Adrenal gland (tissue), 9 donors: ENCODE measurements at regions not wholly inside any gene's neighbourhood (a gene's known extent, or its start where the extent isn't known, plus 50 kb on each side); places are given as distances from the start of the nearest gene placed in this dataset.

ENCODE experiments used
- DNase-seq, 7 donors: peaks; one replicate each; pipeline ENCODE4 v3.0.0-alpha.2; 2019 to 2020
- H3K27ac ChIP-seq, 5 donors: fragments of 200-600 bp; sonication (generic) in 4 of 5; 1 replicate in 3 of 5; 2 replicates in 2 of 5; pipeline versions ENCODE4 v1.5.1 to v1.8.0; 2016 to 2020; ENCODE audit warnings: mild to moderate bottlenecking in 1 of 5
- H3K27me3 ChIP-seq: fragments of 200-600 bp; 2 replicates; pipeline ENCODE4 v1.8.0; 2021
- H3K36me3 ChIP-seq, 2 donors: fragments of 200-600 bp; replicated peaks in 1 of 2; 1 replicate in 1 of 2; 2 replicates in 1 of 2; pipeline versions ENCODE4 v1.5.1 to v1.8.0; 2018 to 2022
- H3K4me1 ChIP-seq, 2 donors: fragments of 200-600 bp; replicated peaks in 1 of 2; 1 replicate in 1 of 2; 2 replicates in 1 of 2; pipeline versions ENCODE4 v1.5.1 to v1.8.0; 2018 to 2021
- H3K4me3 ChIP-seq, 4 donors: fragments of 200-600 bp; sonication (generic) in 3 of 4; one replicate each; pipeline ENCODE4 v1.5.1; 2016 to 2018
- H3K9me3 ChIP-seq, 3 donors: fragments of 200-600 bp; sonication (generic) in 1 of 3; replicated peaks in 1 of 3; 1 replicate in 2 of 3; 2 replicates in 1 of 3; pipeline versions ENCODE4 v1.5.1 to v1.8.0; 2016 to 2021
- CTCF ChIP-seq, 6 experiments: fragments of 450-650 bp in 4 of 6; fragments of 200-600 bp in 2 of 6; sonication (generic) in 1 of 6; IDR thresholded peaks; 1 replicate in 5 of 6; 2 replicates in 1 of 6; pipeline versions ENCODE4 v1.5.1 to v1.8.0; 2016 to 2021; ENCODE audit warnings: antibody characterized with exemption in 6 of 6, mild to moderate bottlenecking in 2 of 6, moderate library complexity in 1 of 6
- POLR2A ChIP-seq, 2 donors: fragments of 450-650 bp; IDR thresholded peaks; one replicate each; pipeline ENCODE4 v1.6.1; 2017; ENCODE audit warnings: antibody characterized with exemption in 2 of 2, mild to moderate bottlenecking in 2 of 2, moderate library complexity in 1 of 2
- WGBS, 4 donors: extraction: QIAGEN DNeasy Blood & Tissue Kit in 2 of 4; methylation state at CpG; one replicate each; pipeline versions ENCODE4 v1.1.5 to v1.1.7; 2013 to 2017; 5-methylcytosine and 5-hydroxymethylcytosine counted together
- intact Hi-C, 2 donors: fragments of 100-400 bp; cut with DNase I; formaldehyde crosslinking; loops; one replicate each; pipeline versions ENCODE4 v1.14.1 to v1.15.0; 2022 to 2023
- donor health status: healthy with polysubstance abuse.
- donor health status: Bipolar disorder and iron deficiency.
- donor health status: DM: yes; HTN: yes; CAD: no.
- donor health status: DM: no; HTN: no; CAD: no.
- donor health status: DM: no; HTN: no; CAD: no.

DNA sequence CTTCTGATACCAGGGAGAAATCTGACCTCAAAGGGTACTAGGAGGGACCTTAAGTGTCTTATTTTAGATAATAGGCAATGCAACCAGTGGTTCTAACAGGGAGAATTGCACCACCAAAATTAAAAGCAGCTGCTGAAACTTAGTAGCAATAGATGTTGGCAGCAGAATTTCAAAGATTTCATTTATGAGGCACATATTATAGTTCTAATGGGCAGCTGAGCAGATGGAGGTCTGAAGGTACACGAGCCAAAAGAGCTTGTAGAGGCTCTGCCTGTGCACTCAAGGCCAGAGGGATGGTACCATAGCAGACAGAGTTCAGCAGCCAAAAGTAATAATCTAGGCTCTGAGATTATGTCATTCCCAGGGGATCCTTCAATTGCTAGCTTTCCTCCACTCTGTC, 87.3 kb upstream of the NCKAP5 start:
- DNase-seq: no peak
- Histone ChIP-seq H3K36me3 (no peaks in the 10 kb centered on the region), H3K27me3 (no peaks in the 10 kb centered on the region), H3K4me1 (no peaks in the 10 kb centered on the region), H3K9me3 (no peaks in the 10 kb centered on the region), H3K4me3 (no peak overlapping the region), H3K27ac (no peak overlapping the region)
- no peak for TF ChIP-seq POLR2A (IDR thresholded peaks at IDR 0.05)
- no peak for TF ChIP-seq CTCF (IDR thresholded peaks at IDR 0.05)
- WGBS, 4 donors: 20 to 38% (median 27%) methylated on average over 1 of the region's 1 CpG
- intact Hi-C loops: no loop called here

GRCh38 chr2:133657591-133657990, 89.3 kb upstream of the NCKAP5 start:
- WGBS, 4 donors: 78 to 88% (median 82%) methylated on average over 6 of the region's 6 CpGs
- DNase-seq: no peak
- intact Hi-C loops: no loop called here

GRCh38 chr2:133658020-133658903, 90.0 kb upstream of the NCKAP5 start:
- H3K4me3 ChIP-seq: no peak overlapping the region
- intact Hi-C loops: no loop called here

More at GRCh38 chr2:133657591-133657990, 89.3 kb upstream of the NCKAP5 start:
- no peak overlapping the region for H3K27ac ChIP-seq
- H3K27me3 ChIP-seq: no peaks in the 10 kb centered on the region
- H3K4me3 ChIP-seq: no peak overlapping the region
- TF ChIP-seq POLR2A (IDR thresholded peaks at IDR 0.05): no peak
- H3K4me1 ChIP-seq: no peaks in the 10 kb centered on the region
- H3K36me3 ChIP-seq: no peaks in the 10 kb centered on the region
- H3K9me3 ChIP-seq: no peaks in the 10 kb centered on the region

GRCh38 chr2:133660510-133660909, 92.2 kb upstream of the NCKAP5 start:
- Histone ChIP-seq H3K4me3 (no peak overlapping the region), H3K4me1 (no peaks in the 10 kb centered on the region), H3K27ac (no peak overlapping the region), H3K27me3 (no peaks in the 10 kb centered on the region), H3K36me3 (no peaks in the 10 kb centered on the region), H3K9me3 (no peaks in the 10 kb centered on the region)
- no peak for DNase-seq
- WGBS, 4 donors: 78 to 87% (median 80%) methylated on average over 6 of the region's 6 CpGs
- intact Hi-C loops: loop anchor here in 1 of 2 donors (5.0 kb wide), 1 partner anchor 1433 kb away; no protein-coding TSS in a partner anchor
- no peak for TF ChIP-seq POLR2A (IDR thresholded peaks at IDR 0.05)
- TF ChIP-seq CTCF (IDR thresholded peaks at IDR 0.05): no peak

More at GRCh38 chr2:133658020-133658903, 90.0 kb upstream of the NCKAP5 start:
- 71 to 82% (median 75%) methylated on average over 11 of the region's 11 CpGs for WGBS, 4 donors
- Histone ChIP-seq H3K27me3 (no peaks in the 10 kb centered on the region), H3K36me3 (no peaks in the 10 kb centered on the region), H3K9me3 (no peaks in the 10 kb centered on the region), H3K4me1 (no peaks in the 10 kb centered on the region), H3K27ac (no peak overlapping the region)
- TF ChIP-seq POLR2A (IDR thresholded peaks at IDR 0.05) (no peak), CTCF (IDR thresholded peaks at IDR 0.05) (no peak)
- DNase-seq: no peak
